ENCODE measurements at regions not wholly inside any gene's neighbourhood (a gene's known extent, or its start where the extent isn't known, plus 50 kb on each side); places are given as distances from the start of the nearest gene placed in this dataset.

DNA sequence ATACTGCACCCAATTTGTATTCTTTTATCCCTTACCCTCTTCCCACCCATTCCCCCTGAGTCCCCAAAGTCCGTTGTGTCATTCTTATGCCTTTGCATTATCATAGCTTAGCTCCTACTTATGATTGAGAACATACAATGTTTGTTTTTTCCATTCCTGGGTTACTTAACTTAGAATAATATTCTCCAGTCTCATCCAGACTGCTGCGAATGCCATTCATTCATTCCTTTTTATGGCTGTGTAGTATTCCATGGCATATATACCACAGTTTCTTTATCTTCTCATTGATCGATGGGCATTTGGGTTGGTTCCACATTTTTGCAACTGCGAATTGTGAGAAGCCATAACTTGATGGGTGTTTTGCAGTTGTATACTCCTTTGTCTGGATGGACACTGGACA, 62.8 kb downstream of the FHIP1A start:
- Histone ChIP-seq H3K9ac (ENCODE audit: insufficient read depth in 1 of 2, low read depth in 2 of 2, low read length in 2 of 2) (no peak overlapping the region), H3K4me3 (no peak overlapping the region), H3K4me1 (replicated peaks in 1 of 2; ENCODE audit: control insufficient read depth in 2 of 2, insufficient read depth in 2 of 2, low read length in 2 of 2) (no peaks in the 10 kb centered on the region), H3K4me2 (ENCODE audit: insufficient read depth, low read length) (no peak overlapping the region), H3K79me2 (ENCODE audit: control insufficient read depth, insufficient read depth, low read length) (no peaks in the 10 kb centered on the region), H3K9me3 (replicated peaks; ENCODE audit: control insufficient read depth, insufficient read depth, low read depth, low read length) (no peaks in the 10 kb centered on the region), H2AFZ (ENCODE audit: low read depth, low read length) (no peak overlapping the region), H3K36me3 (ENCODE audit: control insufficient read depth, insufficient read depth, low read length) (no peaks in the 10 kb centered on the region), H3K27ac (ENCODE audit: extremely low read depth, low read depth, low read length) (no peak overlapping the region), H3K9me1 (ENCODE audit: control insufficient read depth, insufficient read depth, low read length) (no peaks in the 10 kb centered on the region), H4K20me1 (replicated peaks; ENCODE audit: control insufficient read depth, insufficient read depth, low read length) (no peaks in the 10 kb centered on the region), H3K27me3 (ENCODE audit: control insufficient read depth in 2 of 2, insufficient read depth in 2 of 2, low read length in 2 of 2) (no peaks in the 10 kb centered on the region; a peak in 1 of 5 replicates)
- ChIA-PET CTCF (ENCODE audit: low intra/inter-chr PET ratio) (no interaction called here), POLR2A (no interaction called here)
- WGBS (ENCODE audit: insufficient coverage, low coverage, missing lambda C conversion rate) = 0% methylated on average over 4 of the region's 4 CpGs
- ATAC-seq (no peak), FAIRE-seq (no peak), DNase-seq (ENCODE audit: extremely low read depth in 1 of 4, low spot score in 3 of 4) (no peak)
- intact Hi-C loops (cut with micrococcal nuclease) = no loop called here
- TF ChIP-seq SREBF2 (CRISPR knock-in tag; IDR thresholded peaks at IDR 0.05) (no peak), ZNF24 (IDR thresholded peaks at IDR 0.05) (0 out of 2 replicates have a peak, but pooled peaks have one; percentile 27)
- in situ Hi-C loops (cut with MboI) = no loop called here
- no TSS peak for BruUV-seq (replicated peaks)

DNA sequence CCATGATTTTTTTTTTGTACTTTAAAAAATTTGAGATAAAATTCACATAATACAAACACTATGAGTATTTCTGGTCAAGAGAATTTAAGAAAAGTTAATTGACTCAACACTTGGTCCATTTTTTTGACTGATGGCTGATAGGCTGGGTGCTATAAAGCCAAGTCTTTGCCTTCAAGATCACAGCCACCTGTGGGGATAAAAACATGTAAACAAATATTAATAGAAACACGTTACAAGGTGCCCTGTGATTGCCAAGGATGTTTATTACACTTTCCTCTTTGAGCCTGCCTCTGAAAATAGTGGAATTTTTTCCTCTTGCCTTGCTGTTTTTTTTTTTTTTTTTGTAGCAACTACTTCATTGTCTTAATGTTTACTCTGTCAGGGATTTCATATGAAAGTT, 63.3 kb downstream of the FHIP1A start:
- no peak for DNase-seq (ENCODE audit: extremely low read depth in 1 of 4, low spot score in 3 of 4)
- H3K9me3 ChIP-seq (replicated peaks; ENCODE audit: control insufficient read depth, insufficient read depth, low read depth, low read length) = no peaks in the 10 kb centered on the region
- TF ChIP-seq CEBPG (CRISPR knock-in tag; IDR thresholded peaks at IDR 0.05) (no peak), CEBPG (tag; conservative IDR thresholded peaks at IDR 0.05 in 1 of 2, IDR thresholded peaks at IDR 0.05 in 1 of 2) (no peak), ESRRA (IDR thresholded peaks at IDR 0.05; ENCODE audit: borderline replicate concordance, low read depth) (no peak), SAP30 (IDR thresholded peaks at IDR 0.05; ENCODE audit: borderline replicate concordance, insufficient read depth, low read depth, low read length, poor library complexity, severe bottlenecking) (no peak)
- in situ Hi-C loops (cut with MboI) = no loop called here
- no peaks in the 10 kb centered on the region for H3K9me1 ChIP-seq (ENCODE audit: control insufficient read depth, insufficient read depth, low read length)
- no peak overlapping the region for H3K27ac ChIP-seq (ENCODE audit: extremely low read depth, low read depth, low read length)
- no peaks in the 10 kb centered on the region for H4K20me1 ChIP-seq (replicated peaks; ENCODE audit: control insufficient read depth, insufficient read depth, low read length)
- no peak overlapping the region for H3K4me3 ChIP-seq
- H3K27me3 ChIP-seq (ENCODE audit: control insufficient read depth in 2 of 2, insufficient read depth in 2 of 2, low read length in 2 of 2) = no peaks in the 10 kb centered on the region; a peak in 1 of 5 replicates
- POLR2A ChIA-PET = no interaction called here
- no peaks in the 10 kb centered on the region for H3K79me2 ChIP-seq (ENCODE audit: control insufficient read depth, insufficient read depth, low read length)
- CTCF ChIA-PET (ENCODE audit: low intra/inter-chr PET ratio) = no interaction called here
- no peak for FAIRE-seq
- 0% methylated on average over 1 of the region's 1 CpG for WGBS (ENCODE audit: insufficient coverage, low coverage, missing lambda C conversion rate)
- ATAC-seq = no peak
- BruUV-seq (replicated peaks) = no TSS peak
- no peak overlapping the region for H3K4me2 ChIP-seq (ENCODE audit: insufficient read depth, low read length)
- no peak overlapping the region for H3K9ac ChIP-seq (ENCODE audit: insufficient read depth in 1 of 2, low read depth in 2 of 2, low read length in 2 of 2)
- intact Hi-C loops (cut with micrococcal nuclease) = no loop called here
- H3K4me1 ChIP-seq (replicated peaks in 1 of 2; ENCODE audit: control insufficient read depth in 2 of 2, insufficient read depth in 2 of 2, low read length in 2 of 2) = no peaks in the 10 kb centered on the region
- H3K36me3 ChIP-seq (ENCODE audit: control insufficient read depth, insufficient read depth, low read length) = no peaks in the 10 kb centered on the region
- no peak overlapping the region for H2AFZ ChIP-seq (ENCODE audit: low read depth, low read length)
